ENCODE measurements at regions not wholly inside any gene's neighbourhood (a gene's known extent, or its start where the extent isn't known, plus 50 kb on each side); places are given as distances from the start of the nearest gene placed in this dataset.
A peak's percentile ranks its signal among the peaks of the same experiment; 100 is the strongest.
"Not testable (repeated sequence)": the region's sequence is repeated elsewhere in the genome, so short reads cannot be mapped to it uniquely, and the experiment has no call there.

DNA sequence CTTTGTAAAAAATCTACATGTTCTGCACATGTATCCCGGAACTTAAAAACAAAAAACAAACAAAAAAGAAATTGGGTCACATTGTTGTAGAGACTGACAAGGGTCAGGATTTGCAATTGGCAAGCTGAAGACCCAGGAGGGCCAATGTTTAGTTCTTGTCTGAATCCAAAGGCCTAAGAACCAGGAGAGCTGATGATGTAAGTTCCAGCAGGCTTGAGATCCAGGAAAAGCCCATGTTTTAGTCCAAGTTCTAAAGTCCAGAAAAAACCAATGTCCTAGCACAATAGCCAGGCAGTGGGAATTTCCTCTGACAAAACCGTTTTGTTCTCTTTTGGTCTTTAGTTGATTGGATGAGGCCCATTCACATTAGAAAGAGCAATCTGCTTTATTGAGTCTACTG is 244.9 kb downstream of the DMAC1 start:
- Mint-ChIP-seq H3K4me1 (no peaks in the 10 kb centered on the region), H3K27ac (no peak overlapping the region), H3K27me3 (peaks cover 28% of the 10 kb centered on the region), H3K9me3 (peaks cover 2% of the 10 kb centered on the region), H3K4me3 (no peak overlapping the region), H3K36me3 (ENCODE audit: low read depth) (no peaks in the 10 kb centered on the region)
- ChIA-PET CTCF (no interaction called here), POLR2A (no interaction called here)
- no peak for DNase-seq

DNA sequence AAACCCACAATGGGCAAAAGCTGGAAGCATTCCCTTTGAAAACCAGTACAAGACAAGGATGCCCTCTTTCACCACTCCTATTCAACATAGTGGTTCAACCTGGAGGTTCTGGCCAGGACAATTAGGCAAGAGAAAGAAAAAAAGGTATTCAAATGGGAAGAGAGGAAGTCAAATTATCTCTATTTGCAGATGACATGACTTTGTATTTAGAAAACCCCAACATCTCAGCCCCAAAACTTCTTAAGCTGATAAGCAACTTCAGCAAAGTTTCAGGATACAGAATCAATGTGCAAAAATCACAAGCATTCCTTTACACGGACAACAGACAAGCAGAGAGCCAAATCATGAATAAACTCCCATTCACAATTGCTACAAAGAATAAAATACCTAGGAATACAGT is 246.9 kb downstream of the DMAC1 start:
- peaks cover 29% of the 10 kb centered on the region for H3K27me3 Mint-ChIP-seq

DNA sequence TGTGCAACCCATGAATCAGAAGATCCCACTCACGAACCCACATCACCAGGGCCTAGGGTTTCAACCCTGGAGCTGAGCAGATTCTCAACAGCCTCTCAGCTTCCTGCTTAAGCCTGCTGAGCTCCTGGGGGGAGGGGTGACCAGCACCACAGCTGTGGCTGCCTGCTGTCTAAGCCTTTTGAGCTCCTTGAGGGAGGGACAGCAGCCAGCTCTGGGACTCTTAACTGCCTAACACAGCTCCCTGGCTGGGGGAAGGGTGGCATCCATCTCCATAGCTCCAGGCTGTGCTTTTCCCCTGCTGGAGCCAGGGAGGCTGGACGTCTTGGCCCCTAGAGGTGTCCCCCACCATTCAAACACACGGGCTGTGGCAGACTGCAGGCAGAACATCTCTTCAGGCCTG is 250.3 kb downstream of the DMAC1 start:
- no peak for DNase-seq
- Mint-ChIP-seq H3K36me3 (ENCODE audit: low read depth) (no peaks in the 10 kb centered on the region), H3K27ac (no peak overlapping the region), H3K27me3 (peaks cover 37% of the 10 kb centered on the region), H3K9me3 (peaks cover 2% of the 10 kb centered on the region), H3K4me1 (no peaks in the 10 kb centered on the region), H3K4me3 (no peak overlapping the region)
- ChIA-PET POLR2A (no interaction called here), CTCF (no interaction called here)

More for the DNA sequence above, 246.9 kb downstream of the DMAC1 start:
- H3K36me3 Mint-ChIP-seq (ENCODE audit: low read depth); DNase-seq; H3K4me1 Mint-ChIP-seq; H3K9me3 Mint-ChIP-seq; CTCF ChIA-PET; H3K27ac Mint-ChIP-seq; POLR2A ChIA-PET; H3K4me3 Mint-ChIP-seq: not testable (repeated sequence)

DNA sequence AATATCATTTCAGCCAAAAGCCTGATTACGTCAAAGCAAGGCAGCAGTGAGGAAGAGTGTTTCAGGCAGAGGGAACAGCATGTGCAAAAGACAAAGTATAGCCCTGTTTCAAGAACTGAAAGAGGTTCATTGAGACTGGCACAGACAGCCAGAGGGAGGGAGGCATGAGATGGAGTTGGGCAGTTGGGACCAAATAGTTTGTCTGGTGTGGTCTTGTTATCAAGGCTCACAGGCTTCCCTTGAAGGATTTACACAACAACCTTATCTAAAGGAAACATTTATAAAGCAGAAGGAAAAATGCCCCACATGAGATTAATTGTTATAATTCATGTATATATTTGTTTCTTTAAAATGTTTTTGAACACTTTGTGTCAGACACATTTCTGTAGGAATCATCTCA is 253.3 kb downstream of the DMAC1 start:
- Mint-ChIP-seq H3K36me3 (ENCODE audit: low read depth) (no peaks in the 10 kb centered on the region), H3K27ac (no peak overlapping the region), H3K27me3 (peaks cover 28% of the 10 kb centered on the region), H3K4me1 (no peaks in the 10 kb centered on the region), H3K9me3 (no peaks in the 10 kb centered on the region), H3K4me3 (no peak overlapping the region)
- ChIA-PET POLR2A (no interaction called here), CTCF (no interaction called here)
- no peak for DNase-seq

DNA sequence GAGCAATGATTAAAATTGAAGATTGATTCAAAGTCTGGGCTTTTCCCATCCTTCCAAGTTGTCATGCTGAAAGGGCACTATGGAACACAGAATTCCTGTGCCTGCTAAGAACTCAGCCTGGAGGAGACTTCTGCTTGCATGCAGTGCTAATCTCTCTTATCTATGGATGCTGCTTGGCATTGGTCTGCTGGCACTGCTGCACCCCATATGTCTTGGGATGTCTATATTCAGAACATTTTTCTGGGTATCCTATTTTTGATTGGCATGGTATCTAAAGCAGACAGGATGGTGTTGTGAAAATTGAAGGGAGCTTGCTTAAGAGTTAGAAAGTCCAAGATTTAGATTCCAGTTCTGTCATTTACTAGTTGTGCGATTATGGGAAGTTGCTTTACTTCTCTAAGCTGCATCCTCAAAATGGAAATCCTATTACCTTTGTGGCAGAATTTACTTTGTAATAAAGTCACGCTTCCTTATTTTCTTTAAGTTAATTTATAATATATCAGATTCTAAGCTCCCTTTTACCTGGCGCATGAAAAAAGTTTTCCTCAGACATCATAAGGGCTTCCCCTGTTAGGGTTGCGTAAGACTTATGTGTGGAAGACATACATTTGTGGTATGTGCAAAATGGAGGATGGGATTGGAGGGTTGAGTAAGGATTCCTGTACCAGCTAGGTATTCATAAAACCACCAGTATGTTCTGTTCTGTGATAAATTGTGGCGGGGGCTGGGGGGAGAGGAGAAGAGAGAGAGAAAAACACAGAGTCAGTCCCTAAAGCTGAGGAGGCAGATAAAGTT is 254.0 kb downstream of the DMAC1 start:
- ChIA-PET POLR2A (no interaction called here), CTCF (no interaction called here)
- Mint-ChIP-seq H3K27ac (no peak overlapping the region), H3K4me3 (no peak overlapping the region), H3K9me3 (no peaks in the 10 kb centered on the region), H3K36me3 (ENCODE audit: low read depth) (no peaks in the 10 kb centered on the region), H3K4me1 (no peaks in the 10 kb centered on the region), H3K27me3 (peaks cover 28% of the 10 kb centered on the region)
- DNase-seq, result no peak

DNA sequence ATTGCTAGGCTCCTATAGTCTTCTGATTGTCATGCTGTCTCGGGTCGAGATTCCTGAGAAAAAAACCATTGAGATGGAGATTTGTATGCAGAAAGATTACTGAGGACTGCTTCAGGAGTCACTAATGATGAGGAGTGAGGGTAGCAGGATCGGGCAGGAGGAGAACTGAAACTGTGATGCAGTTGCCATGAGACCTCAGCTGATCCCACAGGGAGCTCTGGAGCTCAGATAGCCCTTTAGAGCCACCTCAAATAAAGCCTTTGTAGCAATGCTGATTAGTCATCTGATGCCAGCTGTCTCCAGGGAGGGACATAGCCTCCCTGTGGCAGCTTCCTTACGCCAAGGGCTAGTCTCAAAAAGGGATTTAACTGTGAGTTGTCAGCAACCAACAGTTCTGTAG is 256.9 kb downstream of the DMAC1 start:
- H3K4me3 Mint-ChIP-seq, result no peak overlapping the region
- CTCF ChIA-PET, result no interaction called here
- no peak overlapping the region for H3K27ac Mint-ChIP-seq

DNA sequence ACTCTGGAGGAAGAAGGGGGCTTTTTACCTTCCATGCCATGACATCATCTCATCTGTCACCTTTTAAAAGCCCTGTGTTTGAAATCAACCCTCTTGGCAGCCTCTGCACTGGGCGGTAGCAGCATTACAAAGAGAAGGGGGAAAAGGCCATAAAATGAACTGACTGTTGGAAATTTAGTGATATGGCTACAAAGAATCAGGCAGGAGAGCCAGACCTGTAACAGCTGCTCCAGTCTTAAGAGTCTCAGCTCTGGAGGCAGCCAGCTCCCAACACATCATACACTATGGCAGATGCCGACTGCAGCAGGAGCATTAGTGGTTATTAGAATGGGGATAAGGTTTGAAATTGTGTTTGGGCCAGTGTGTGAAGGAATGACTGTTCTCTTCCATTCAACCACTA is 257.5 kb downstream of the DMAC1 start:
- no peak for DNase-seq
- no peaks in the 10 kb centered on the region for H3K9me3 Mint-ChIP-seq
- no peaks in the 10 kb centered on the region for H3K4me1 Mint-ChIP-seq
- H3K27me3 Mint-ChIP-seq, result peaks cover 25% of the 10 kb centered on the region
- no peak overlapping the region for H3K27ac Mint-ChIP-seq
- H3K4me3 Mint-ChIP-seq, result no peak overlapping the region
- no peaks in the 10 kb centered on the region for H3K36me3 Mint-ChIP-seq (ENCODE audit: low read depth)
- POLR2A ChIA-PET, result no interaction called here
- CTCF ChIA-PET, result no interaction called here

More for the DNA sequence above, 256.9 kb downstream of the DMAC1 start:
- Mint-ChIP-seq H3K4me1 (no peaks in the 10 kb centered on the region), H3K36me3 (ENCODE audit: low read depth) (no peaks in the 10 kb centered on the region), H3K27me3 (peaks cover 25% of the 10 kb centered on the region), H3K9me3 (no peaks in the 10 kb centered on the region)
- DNase-seq, result no peak
- POLR2A ChIA-PET, result no interaction called here

DNA sequence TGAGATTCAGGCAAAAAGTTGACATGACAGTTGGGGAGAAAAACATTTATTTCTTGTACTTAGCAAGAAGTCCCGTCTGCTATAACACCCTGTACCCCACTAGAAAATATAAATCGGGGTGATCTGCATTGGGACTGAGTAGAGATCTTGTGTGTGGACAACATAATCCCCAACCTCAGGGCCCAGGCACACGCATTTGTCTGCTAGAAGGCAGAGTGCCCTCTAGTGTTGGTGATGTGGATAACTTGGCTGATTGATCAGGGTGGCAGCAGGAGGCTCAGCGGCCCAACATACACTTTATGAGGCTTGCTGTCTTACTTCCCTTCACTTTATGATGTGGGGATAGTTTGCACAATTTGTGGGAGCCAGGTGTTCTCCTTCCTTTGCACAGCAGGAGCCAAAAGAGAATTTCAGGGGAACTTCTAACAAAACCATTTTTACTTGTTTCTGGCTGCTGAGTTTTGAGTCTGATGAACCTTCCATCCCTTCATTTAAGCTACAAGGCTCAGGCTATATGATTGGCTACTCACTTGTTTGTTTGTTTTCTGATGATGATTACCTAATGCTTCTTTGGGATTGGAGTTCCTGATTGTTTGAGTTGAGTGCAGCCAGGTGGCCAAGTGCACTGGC is 263.2 kb downstream of the DMAC1 start:
- peak; percentile 55 for DNase-seq
- Mint-ChIP-seq H3K27ac (no peak overlapping the region), H3K4me3 (no peak overlapping the region), H3K36me3 (ENCODE audit: low read depth) (no peaks in the 10 kb centered on the region), H3K9me3 (no peaks in the 10 kb centered on the region), H3K27me3 (peaks cover 10% of the 10 kb centered on the region), H3K4me1 (peaks cover 37% of the 10 kb centered on the region)
- POLR2A ChIA-PET, result no interaction called here
- CTCF ChIA-PET, result interaction anchor here (0.7 to 0.8 kb wide), 3 partner anchors 134 to 709 kb away, joined by 4 to 5 read pairs (median 4); no protein-coding TSS in a partner anchor

DNA sequence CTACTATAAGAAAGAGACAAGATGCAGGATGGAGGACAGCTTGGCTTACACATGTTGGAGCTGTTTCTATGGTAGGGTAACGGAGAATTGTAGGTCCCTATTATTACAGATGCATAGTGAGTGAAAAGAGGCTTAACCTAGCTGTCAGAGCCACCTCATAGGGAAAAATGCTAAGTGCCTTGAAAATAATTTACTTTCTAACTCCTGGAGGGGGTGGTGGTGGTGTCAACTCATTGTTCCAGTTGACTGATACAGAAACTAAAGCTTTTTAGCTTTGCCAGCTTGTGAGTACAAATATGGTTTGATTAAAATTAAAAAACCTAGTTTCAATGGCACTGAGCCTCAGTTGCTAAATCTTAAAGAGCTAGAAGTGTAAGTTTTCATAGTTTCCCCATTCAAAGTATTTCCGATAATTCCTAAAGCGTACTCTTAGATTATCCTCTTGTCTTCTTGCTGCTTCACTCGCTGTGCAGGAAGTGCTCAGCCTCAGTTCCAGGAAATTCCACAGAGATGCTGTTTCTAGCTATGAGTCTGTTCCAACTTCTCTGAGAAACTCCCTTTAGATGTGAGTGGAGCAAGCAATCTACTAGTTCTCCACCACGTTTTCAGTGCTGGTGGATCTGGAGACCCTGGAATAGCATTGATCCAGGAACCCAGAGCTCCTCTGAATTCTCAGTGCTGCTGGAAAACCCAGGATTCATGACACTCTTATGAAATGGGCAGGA is 265.2 kb downstream of the DMAC1 start:
- H3K4me1 Mint-ChIP-seq, result peaks cover 41% of the 10 kb centered on the region
- peaks cover 13% of the 10 kb centered on the region for H3K27me3 Mint-ChIP-seq
- peaks cover 3% of the 10 kb centered on the region for H3K36me3 Mint-ChIP-seq (ENCODE audit: low read depth)
- H3K9me3 Mint-ChIP-seq, result no peaks in the 10 kb centered on the region
- ChIA-PET CTCF (interaction anchor here (0.9 to 2.6 kb wide), 6 partner anchors 27 to 707 kb away, joined by 3 to 12 read pairs (median 6); no protein-coding TSS in a partner anchor), POLR2A (interaction anchor here (0.8 to 1.2 kb wide), 5 partner anchors 10 to 482 kb away, joined by 3 to 4 read pairs (median 3); no protein-coding TSS in a partner anchor)
- H3K4me3 Mint-ChIP-seq, result peak overlapping the region; percentile 43
- peak; percentile 39 for DNase-seq
- H3K27ac Mint-ChIP-seq, result peak overlapping the region; percentile 72

DNA sequence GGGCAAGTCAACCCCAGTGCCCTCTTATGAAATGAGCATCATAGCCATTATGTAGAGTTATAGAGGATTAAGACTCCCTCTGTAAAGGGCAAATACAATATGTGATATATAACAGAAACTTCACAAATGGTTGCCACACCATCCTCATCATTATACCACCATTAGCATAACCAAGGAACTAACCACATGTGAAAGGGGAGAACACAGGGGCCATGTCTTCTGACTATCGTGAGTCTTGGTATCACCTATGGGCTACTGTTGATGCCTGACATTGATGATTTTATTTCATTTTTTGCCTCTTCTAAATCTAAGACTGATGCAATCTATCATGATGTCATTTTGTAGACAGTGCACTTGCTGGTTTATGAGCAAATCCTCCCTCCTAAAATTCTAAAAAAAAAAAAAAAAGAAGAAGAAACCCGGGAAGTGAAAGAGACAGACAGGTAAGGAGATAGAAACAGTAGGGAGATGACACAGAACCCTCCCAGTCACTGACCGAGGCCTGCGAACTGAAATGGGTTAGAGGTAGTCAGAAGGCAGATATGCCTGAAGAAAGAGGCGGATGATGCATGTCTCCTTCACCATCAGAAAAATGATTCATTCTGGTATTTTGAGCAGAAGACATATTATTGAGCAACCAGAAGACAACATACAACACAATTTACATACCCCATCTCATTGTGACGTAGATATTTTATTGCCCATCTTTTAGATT is 266.0 kb downstream of the DMAC1 start:
- peaks cover 3% of the 10 kb centered on the region for H3K36me3 Mint-ChIP-seq (ENCODE audit: low read depth)
- peak; percentile 26 for DNase-seq
- no peaks in the 10 kb centered on the region for H3K9me3 Mint-ChIP-seq
- POLR2A ChIA-PET, result interaction anchor here (0.8 to 1.2 kb wide), 3 partner anchors 10 to 443 kb away, joined by 3 to 4 read pairs (median 3); no protein-coding TSS in a partner anchor
- peaks cover 16% of the 10 kb centered on the region for H3K27me3 Mint-ChIP-seq
- H3K4me3 Mint-ChIP-seq, result peak overlapping the region; percentile 9
- peak overlapping the region; percentile 72 for H3K27ac Mint-ChIP-seq
- CTCF ChIA-PET, result interaction anchor here (0.9 to 2.6 kb wide), 4 partner anchors 30 to 707 kb away, joined by 3 to 12 read pairs (median 6); no protein-coding TSS in a partner anchor
- H3K4me1 Mint-ChIP-seq, result peaks cover 44% of the 10 kb centered on the region

DNA sequence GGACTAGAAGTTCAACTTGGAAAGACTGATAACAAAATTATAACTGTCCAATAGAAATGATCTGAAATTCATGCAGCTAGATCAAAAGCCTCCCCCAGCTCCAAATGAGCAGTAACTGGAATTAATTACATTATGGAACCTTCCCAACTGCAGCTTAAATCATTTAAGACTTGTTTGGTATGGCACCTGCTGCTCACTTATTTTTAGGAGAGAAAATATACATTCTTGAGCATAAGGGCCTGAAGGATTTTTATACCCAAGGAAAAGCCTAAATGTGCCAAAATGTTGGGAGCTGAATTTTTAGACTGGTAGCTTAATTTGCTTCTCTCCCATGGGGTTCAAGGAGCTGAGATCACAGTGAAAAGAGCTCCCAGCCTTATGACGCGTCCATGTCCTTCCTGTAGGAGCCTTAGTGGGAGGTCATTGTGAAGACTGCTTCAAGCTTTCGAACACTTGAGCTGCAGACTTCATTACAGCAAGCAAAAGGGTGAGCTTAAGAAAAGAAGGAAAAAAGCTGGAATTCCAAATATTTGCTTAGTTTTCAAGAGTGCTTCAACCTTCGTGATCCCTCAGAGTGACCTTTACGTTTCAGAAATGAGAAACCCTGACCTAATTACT is 276.0 kb downstream of the DMAC1 start:
- POLR2A ChIA-PET, result interaction anchor here (1.0 to 1.1 kb wide), 2 partner anchors 11 to 15 kb away, joined by 3 read pairs; no protein-coding TSS in a partner anchor
- no peaks in the 10 kb centered on the region for H3K36me3 Mint-ChIP-seq (ENCODE audit: low read depth)
- no peaks in the 10 kb centered on the region for H3K9me3 Mint-ChIP-seq
- CTCF ChIA-PET, result interaction anchor here (0.5 kb wide), 1 partner anchor 326 kb away, joined by 3 read pairs; no protein-coding TSS in a partner anchor
- no peaks in the 10 kb centered on the region for H3K4me1 Mint-ChIP-seq
- DNase-seq, result no peak
- peaks cover 25% of the 10 kb centered on the region for H3K27me3 Mint-ChIP-seq
- H3K4me3 Mint-ChIP-seq, result no peak overlapping the region
- no peak overlapping the region for H3K27ac Mint-ChIP-seq

DNA sequence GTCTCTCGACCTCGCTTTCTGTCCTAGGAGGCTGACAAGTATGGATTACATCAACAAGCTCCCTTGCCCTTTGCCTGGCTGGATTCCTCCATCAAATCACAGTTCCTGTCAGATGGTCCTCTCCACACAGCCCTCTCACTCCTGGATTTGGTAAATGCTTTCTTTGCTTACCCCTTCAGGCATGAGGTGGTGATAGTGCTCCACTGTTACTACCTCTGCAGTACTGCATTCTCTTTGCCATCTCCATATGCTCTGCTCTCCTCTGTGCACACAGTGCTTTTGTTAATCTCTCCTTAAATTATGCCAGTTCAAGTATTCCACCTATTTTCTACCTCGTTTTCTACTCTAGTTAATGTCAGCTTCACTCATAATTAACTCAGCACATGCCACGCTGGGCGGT is 279.2 kb downstream of the DMAC1 start:
- peaks cover 25% of the 10 kb centered on the region for H3K27me3 Mint-ChIP-seq
- ChIA-PET POLR2A (no interaction called here), CTCF (no interaction called here)
- no peak overlapping the region for H3K27ac Mint-ChIP-seq
- H3K4me3 Mint-ChIP-seq, result no peak overlapping the region
- H3K36me3 Mint-ChIP-seq (ENCODE audit: low read depth), result no peaks in the 10 kb centered on the region
- no peaks in the 10 kb centered on the region for H3K4me1 Mint-ChIP-seq
- no peak for DNase-seq
- no peaks in the 10 kb centered on the region for H3K9me3 Mint-ChIP-seq
